Activated CD4-positive, alpha-beta T cell treated with anti-CD3 and anti-CD28 coated beads, Interleukin-2, amount 50 U/mL, for 16 hours (primary cell): ENCODE measurements at regions not wholly inside any gene's neighbourhood (a gene's known extent, or its start where the extent isn't known, plus 50 kb on each side); places are given as distances from the start of the nearest gene placed in this dataset.

ENCODE experiments used
- DNase-seq: peaks from one replicate; pipeline ENCODE4 v3.0.0-alpha.2; 2020

DNA sequence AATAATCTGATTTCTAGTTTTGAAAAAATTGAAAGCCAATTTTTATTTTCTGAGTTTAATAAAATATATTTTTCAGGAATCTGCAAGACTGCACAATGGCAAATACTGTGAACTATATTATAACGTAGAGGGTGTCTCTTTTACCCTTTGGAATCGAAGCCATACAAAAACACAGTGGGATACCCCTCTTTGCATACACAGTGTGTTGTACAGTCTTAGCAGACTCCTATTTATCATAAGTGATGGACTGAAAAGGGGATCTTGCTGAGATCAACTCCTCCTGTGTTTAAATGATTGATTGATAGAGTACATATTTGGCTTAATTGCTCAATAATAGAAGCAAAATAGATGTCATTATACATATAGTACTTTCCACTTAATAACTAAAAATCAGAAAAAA, 981.2 kb downstream of the NSUN3 start:
- no peak for DNase-seq

DNA sequence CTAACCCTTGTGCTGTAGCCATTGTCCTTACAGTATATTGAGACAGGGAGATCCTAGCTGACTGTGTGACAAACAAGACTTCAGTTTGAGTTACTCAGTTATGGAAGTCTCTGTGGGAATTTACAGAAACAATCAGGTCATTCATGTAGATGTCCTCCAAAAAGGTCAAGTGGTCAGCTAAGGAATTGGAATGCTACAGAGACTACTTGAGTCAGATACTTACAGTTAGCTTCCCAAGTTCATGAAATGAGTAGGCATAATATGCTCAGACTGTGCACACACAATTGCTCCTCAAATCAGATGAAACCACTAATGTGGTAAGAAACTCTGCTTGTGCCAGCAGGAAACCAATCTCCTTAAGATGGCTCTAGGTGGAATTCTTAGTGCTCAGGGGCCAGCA, 985.7 kb downstream of the NSUN3 start:
- no peak for DNase-seq

DNA sequence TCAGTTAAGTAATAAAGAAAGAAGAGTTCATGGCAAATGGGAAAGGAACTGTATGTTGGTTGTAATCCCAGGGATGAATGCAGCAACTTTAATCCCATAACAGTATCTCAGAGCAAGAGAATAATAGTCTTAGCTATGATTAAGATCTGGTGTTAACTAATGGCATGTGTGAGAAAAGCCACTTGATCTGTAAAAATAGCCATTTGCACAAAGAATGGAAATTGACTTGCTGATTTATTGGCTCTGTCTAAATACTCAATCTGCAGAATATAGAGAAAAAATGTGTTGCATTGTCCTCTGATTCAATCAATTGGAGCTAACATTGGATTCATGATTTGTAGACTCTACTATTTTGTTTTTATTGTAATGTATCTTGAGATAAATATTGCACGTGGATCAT, 987.0 kb downstream of the NSUN3 start:
- DNase-seq = no peak

DNA sequence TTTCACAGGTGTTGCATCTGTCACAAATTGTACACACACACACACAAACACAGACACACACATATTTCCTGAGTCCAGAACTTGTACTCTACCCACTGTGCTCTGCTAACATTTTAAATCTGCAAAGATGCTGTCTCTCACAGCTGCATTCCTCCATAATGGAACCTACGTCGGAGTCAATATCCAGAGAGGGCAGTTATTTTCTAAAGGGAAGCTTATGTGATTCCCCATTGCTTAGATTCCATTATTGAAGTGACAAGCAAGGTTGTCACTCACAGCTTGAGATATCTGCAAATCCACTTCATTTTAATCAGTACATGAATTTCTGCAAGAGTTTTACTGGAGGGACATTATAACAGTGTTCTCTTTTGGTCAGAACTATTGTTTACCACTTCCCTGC, 992.4 kb downstream of the NSUN3 start:
- DNase-seq = no peak

DNA sequence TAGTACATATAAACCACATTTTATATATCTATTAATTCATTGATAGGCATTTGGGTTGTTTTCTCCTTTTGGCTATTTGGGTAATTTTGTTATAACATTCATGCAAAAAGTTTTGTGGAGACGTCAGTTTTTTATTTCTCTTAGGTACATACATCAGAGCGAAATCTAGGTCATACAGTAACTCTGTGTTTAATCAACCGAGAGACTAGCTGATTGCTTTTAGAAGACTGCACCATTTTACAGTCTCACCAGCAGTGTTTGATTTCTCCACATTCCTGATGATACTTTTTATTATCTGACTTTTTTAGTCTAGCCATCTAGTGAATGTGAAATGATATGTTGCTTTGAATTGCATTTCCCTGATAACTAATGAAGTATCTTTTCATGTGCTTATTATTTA, 1019.3 kb downstream of the NSUN3 start:
- DNase-seq = no peak

DNA sequence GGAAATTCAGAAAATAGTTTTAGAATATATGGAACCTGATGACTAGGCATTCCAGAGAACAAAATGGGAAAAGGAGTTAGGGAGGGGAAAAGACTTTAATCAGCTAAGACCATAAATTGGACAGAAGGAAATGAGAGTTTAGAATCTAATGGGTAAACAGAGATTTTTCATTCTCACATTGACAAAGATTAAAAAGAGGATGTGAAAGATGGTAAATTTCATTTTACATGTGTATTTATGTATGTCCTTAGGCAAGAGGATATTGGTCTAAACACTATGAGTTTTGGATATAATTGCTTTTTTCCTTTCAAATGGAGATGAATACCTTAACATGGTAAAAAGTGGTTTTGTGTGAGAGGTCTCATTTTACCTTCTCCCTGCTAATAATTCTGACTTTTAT, 1021.9 kb downstream of the NSUN3 start:
- no peak for DNase-seq

DNA sequence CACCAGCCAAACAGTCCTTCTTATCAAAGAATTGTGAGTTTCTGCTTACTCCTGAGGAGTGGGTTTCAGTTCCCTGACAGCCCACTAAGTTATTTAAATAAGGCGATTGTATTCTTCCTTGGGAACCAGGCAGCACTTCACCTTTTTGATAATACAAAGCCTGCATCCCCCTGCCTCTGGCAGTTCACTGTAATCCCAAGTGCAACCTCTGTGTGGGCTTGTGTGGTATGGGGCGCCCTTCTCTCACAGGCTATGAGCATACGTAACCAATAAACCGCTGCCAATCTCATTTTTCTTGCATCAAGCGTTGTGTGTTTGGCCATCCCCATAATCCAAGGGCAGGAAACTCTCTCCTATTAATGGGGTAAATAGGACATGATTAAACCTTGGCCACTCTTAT, 1025.6 kb downstream of the NSUN3 start:
- no peak for DNase-seq

DNA sequence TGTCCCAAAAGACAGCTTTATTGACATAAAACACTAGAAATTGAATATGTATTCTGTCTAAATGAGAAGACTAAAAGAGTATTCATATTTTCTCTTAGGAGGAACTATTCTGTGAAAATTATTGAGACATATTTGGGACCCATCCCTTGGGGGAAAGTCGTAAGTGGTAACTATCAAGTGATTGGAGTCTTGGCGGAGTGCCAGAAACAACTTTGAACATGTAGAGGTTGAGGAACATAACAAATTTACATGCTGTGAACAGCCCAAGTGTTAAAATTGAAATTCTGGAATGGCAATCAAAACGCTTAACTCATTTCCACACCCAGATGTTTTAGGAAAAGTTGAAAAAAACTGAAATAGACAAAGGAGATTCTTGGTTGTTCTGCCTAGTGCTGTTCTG, 1034.6 kb downstream of the NSUN3 start:
- no peak for DNase-seq

DNA sequence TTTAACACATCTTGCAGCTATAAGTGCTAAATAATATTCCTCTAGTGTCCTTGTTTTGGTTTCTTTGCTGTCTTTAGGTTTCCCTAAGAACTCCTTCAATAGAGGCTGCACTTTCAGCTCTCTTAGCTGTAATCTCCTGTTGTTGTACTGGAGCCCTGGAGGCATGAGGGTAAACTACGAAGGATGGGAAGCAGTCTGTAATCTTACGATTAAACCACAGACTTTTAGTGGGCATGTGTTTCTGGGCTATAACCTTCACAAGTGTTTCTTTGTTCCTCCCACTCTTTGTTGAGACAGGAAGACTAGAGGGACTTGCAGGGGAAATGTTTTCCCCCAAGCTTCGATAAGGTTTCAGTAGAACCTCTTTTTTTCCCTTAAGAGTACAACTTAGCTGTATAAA, 1058.1 kb downstream of the NSUN3 start:
- DNase-seq = no peak

DNA sequence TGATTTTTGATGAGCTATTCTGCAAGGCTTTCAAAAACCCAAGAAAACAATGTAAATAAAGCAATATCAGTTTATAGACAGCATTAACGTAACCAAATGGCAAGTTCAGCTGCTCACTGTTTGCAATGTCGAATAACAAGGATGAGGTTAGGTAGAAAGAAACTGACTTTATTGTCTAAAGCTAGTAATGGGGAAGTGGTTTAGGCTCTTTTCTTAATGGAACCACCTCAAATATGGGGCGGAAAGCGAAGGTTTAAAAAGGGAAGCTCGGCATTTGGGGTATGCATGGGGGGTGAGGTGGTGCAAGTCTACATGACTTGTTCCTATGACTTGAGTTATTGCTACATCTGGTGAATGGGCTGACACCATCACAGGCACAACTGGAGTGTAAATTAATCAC, 1060.2 kb downstream of the NSUN3 start:
- DNase-seq = no peak

DNA sequence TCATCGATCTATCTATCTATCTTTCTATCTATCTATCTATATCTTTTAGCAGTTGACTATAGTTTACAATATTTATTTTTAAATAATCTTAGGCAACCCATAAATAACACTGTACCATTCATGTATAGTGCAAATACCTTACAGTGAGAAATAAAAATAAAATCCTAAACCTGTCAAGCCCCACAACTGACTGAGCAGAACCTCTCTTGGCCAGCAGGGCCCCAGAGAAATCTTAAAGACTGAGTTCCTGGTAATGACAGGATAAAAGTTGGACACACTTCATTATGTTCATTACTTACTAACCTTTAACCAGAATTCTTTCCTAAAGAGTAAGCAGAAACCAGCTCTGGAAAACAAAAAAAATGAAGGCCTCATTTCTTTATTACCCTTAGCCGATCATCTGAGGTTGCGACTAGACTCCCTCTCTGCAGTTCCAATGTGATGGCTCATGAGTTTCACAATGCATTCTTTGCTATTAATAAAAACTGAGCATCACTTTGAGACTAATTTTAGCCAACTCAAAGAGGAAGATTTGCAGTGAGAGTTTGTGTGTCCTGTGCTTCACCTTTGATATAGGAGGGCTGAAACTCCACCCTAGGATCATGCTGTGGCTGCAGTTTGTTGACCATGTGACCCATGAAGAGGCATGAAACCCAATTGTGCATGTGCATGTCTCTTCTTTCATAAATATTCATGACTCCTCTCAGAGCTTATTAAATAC, 1072.0 kb downstream of the NSUN3 start:
- DNase-seq = no peak

DNA sequence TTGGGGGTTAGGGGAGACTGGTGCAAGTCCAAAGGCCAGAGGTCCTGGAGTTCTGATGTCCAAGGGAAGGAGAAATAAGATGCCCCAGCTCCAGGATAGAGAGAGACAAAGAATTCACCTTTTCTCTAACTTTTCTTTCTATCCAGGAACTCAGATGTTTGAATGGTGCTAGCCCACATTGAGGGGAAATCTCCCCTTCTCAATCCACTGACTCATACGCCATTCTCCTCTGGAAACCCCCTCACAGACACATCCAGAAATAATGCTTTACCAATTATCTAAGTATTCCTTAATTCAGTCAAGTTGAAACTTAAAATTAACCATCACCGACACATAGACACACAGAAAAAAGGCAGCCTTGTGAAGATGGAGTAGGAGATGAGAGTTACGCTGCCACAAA, 1085.2 kb downstream of the NSUN3 start:
- no peak for DNase-seq

DNA sequence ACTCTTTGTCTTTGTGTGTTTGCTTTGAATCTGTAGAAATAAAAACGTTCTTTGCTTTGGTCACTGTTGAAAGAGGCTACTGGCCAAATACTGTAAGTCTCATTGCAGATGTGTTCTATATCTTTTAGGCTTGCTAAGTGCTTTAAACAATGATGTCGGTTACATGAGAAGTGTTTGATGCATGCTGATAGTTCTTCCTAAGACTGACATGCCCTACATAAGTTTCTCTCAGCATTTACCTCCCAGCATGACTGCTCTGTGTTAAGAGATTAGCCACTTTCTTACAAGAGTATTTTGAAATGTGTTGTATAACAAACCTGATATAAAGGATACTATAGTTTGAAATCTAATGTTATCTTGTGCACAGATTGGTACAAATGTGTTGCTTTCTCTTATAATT, 1088.7 kb downstream of the NSUN3 start:
- no peak for DNase-seq

DNA sequence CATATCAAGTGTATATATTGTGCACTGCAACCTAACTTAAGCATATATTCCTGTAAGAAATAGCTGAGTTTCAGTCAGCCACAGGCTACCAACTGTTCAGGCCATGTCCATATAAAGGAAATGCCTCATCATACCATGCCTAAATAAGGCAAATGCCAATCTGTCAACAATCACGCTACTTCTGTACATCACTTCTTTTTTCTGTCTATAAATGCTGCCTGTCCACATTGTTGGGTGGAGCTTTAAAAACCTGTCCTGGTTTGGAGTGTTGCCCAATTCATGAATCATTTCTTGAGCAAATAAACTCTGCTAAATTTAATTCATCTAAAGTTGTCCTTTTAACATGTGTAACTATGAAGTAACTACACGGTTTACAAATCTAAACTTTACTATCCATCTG, 1091.9 kb downstream of the NSUN3 start:
- no peak for DNase-seq

DNA sequence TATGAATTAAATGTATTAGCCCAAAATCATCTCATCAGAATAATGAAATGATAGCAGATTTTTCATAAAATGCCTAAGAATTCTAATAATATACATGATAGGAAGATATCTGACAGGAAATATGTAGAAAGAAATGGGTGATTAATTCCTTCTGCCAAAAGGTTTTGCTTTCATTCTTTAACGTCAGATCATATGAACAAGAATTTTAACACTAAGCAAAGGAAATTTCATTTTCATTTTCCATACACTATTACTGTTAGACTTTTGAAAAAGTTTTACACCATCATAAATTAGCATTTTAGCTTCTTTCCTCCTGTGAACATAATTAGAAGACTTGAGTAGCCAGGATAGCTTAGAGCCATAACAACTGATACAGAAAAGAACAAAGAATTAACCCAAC, 1099.9 kb downstream of the NSUN3 start:
- DNase-seq = no peak

DNA sequence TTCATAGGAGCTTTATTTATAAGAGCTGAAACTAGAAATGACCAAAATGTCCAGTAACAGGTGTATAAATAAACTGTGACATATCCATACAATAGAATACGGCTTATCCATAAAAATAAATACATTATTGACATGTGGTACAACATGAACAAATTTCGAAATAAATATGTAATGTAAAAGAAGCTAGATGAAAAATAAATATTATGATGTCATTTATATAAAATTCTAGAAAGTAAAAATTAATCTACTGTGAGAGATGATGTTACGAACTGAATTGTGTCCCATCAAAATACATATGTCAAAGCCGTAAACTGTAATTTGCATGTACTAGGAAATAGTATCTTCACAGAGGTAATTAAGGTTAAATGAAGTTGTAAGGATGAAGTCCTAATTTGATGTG, 1104.9 kb downstream of the NSUN3 start:
- no peak for DNase-seq

DNA sequence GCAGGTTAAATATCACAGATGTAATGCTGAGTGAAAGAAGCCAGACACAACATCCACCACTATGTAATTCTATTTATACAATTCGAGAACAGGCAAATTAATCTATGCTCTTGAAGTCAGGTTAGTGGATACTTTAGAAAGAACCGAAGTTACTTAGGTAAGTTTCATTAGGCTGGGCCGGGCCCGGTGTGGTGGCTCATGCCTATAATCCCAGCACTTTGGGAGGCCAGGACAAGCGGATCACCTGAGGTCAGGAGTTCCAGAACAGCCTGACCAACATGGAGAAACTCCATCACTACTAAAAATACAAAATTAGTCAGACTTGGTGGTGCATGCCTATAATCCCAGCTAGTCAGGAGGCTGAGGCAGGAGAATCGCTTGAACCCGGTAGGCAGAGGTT, 1105.7 kb downstream of the NSUN3 start:
- DNase-seq = no peak

DNA sequence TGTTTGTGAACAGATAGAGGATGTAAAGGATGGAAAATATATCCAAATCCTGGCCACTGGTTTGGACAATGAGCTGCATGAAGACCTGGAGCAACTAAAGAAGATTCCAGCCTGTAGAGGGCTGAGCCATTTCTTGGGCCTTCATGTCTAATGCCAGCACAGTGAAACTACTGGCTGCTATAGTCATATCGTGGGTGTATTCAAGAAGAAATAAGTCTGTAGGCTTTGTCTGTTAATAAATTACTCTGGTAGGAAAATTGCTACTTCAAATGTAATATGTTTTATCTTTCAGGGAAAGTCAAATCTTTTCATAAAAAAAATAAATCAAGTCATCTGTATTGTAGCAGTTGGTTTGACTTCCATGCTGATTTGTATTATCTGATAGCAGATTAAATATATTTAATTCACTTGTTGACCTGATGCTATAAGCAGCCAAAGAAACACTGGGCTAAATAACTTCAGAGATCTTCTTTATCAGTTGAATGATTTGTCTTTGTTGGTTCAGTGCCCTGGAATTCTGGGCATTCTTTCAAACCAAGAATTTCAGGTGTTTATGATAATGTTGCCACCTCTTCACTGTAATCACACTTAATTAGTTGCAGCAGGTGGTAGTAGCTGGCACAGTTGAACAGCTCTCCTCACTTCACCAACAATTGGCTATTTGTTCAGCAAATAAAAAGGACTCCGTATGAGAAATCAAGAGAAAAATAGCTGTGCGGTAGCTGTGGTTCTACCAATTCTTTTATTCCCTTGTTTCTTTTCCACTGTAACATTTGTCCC, 1109.5 kb downstream of the NSUN3 start:
- DNase-seq = no peak

DNA sequence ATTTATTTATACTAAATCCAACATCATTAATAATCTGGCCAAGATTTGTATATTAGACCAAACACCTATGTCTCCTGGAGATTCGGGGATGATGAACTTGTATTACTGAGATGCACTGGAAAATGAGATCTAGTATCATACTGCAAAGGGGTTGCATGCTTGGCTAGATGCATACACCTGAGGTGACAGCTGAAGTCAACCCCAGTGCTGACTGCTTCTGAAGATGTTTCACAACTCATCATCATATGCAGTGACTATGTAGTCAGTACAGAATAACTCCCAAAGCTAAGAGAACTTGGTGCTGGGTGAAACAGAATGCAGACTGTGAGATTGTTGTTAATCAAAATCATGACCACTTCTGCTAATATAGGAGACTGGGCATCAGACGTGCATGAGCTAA, 1114.2 kb downstream of the NSUN3 start:
- no peak for DNase-seq

DNA sequence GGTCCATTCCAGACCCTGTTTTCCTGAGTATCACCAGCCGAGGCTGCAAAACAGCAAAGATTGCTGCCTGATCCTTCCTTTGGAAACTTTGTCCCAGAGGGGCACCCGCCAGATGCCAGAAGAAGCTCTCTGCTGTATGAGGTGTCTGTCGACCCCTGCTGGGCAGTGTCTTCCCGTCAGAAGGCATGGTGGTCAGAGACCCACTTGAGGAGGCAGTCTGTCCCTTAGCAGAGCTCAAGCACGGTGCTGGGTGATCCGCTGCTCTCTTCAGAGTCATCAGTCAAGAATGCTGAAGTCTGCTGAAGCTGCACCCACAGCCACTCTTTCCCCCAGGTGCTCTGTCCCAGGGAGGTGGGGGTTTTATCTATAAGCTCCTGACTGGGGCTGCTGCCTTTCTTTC, 1121.2 kb downstream of the NSUN3 start:
- DNase-seq = no peak

DNA sequence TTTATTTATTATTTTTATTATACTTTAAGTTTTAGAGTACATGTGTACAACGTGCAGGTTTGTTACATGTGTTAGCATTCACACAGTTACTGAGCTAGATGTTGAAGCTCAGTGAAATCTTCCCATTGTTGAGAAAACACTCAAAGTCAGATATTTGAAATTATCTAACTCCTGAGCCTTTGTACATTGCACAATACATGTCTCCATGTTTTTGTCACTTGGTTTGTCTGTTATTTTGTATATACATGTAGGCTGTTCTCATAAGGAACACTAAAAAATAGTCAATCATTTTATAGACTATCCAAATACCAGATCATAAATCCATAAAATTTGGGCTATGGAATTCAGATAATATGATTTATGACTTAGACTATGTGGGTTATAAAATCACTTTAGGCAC, 1126.5 kb downstream of the NSUN3 start:
- no peak for DNase-seq

DNA sequence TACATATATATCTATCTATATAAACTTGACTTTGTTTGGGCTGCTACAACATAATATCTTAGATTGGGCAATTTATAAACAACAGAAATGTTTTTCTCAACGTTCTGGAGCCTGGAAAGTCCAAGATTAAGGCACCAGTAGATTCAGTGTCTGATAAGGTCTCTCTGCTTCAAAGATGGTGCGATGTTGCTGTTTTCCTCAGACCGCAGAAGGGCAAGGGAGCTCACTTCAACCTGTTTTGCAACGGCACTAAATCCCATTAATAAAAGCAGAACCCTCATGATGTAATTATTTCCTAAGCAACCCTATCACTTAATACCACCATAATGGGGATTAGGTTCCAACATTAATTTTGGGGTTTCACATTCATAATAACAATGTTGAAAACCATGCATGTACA, 1134.8 kb downstream of the NSUN3 start:
- DNase-seq = no peak

DNA sequence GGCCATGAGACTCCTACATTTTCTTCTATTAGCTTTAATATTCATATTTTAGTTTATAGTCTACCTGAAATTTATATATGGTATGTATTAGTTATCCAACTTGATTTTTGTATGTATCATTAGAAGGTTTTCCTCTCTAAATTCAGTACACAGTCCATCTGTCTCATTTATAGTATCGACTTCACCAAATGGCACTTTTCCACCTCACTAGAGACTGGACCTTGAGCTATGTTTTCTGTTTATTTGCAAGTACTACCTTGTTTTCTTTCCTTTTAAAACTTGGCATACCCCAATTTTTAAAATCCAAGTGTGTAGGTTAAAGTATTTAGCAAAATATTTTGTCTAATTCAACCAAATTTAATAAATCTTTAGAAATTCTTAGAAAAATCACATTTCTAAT, 1137.5 kb downstream of the NSUN3 start:
- no peak for DNase-seq

DNA sequence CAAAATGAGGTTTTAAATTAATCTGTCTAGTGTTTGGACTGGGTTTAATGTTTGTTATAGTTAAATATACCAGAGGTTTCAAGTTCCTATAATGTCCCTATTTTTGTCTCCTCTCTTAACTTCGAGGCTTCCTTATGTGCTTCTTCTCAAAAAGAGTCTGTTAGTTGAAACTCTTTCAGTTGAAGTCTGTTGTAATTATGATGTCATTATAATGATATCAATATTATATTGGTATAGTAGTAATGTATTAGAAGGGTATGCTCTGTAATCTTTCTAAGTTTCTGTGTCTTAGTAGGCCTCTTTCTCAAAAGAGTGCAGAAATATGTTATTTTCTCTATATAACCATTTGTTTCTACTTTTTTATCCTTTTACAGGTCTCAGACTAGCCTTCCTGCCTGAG, 1148.0 kb downstream of the NSUN3 start:
- DNase-seq = no peak

DNA sequence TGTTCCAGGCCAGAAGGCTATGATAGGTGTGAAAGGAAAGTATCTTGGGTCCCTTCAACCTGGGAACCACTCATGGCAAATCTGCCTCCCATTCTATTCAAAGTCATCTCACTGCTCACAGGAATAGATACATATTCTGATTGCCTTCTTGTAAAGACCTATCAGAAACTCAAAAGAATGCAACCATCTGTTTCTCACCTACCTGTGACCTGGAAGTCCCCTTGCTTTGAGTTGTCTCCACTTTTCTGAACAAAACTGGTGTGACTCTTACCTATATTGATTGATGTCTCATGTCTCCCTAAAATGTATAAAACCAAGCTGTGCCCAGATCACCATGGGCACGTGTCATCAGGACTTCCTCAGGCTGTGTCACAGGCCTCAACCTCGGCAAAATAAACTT, 1149.3 kb downstream of the NSUN3 start:
- no peak for DNase-seq
